SK-N-SH (cell line): ENCODE measurements at regions not wholly inside any gene's neighbourhood (a gene's known extent, or its start where the extent isn't known, plus 50 kb on each side); places are given as distances from the start of the nearest gene placed in this dataset.

Source experiments
- CTCF ChIA-PET: fragments of 300-600, 350-600 bp; formaldehyde crosslinking; extraction: SDS; loops from one replicate; lab custom pipeline; 2021; lab: Yijun Ruan, JAX
- POLR2A ChIA-PET: fragments of 350-600 bp; sonication (Branson Sonifier 250); formaldehyde crosslinking; extraction: SDS; loops from one replicate; lab custom pipeline; 2020; ENCODE audit warnings: antibody characterized with exemption, inconsistent platforms; lab: Yijun Ruan, JAX
- DNase-seq: peaks from one replicate; pipeline ENCODE4 v3.0.0; 2012
- H2AFZ ChIP-seq: fragments of 200-600 bp; sonication (generic); 2 replicates; pipeline ENCODE4 v1.8.1; 2016; ENCODE audit warnings: antibody characterized with exemption, mild to moderate bottlenecking, low read depth
- H3F3A ChIP-seq: fragments of 200-600 bp; sonication (generic); replicated peaks from 2 replicates; pipeline ENCODE3; 2016; ENCODE audit warnings: antibody characterized with exemption, mild to moderate bottlenecking; ENCODE audit not compliant: insufficient read depth
- H3K27ac ChIP-seq, 2 experiments: fragments of 200-500 bp in 1 of 2; fragments of 200-600 bp in 1 of 2; sonication (Bioruptor generic) in 1 of 2; sonication (generic), shearing (Covaris generic) in 1 of 2; 2 replicates each; pipeline versions ENCODE4 v1.5.1 to v1.6.1; 2014 to 2016; ENCODE audit warnings: low read depth in 2 of 2, inconsistent platforms in 1 of 2, low read length in 1 of 2, mild to moderate bottlenecking in 1 of 2, mixed read lengths in 1 of 2
- H3K27me3 ChIP-seq: fragments of 200-600 bp; sonication (generic), shearing (Covaris generic); 2 replicates; pipeline ENCODE4 v1.6.1; 2016; ENCODE audit warnings: mixed run types; ENCODE audit not compliant: insufficient read depth
- H3K36me3 ChIP-seq, 2 experiments: fragments of 200-500 bp in 1 of 2; fragments of 200-600 bp in 1 of 2; sonication (Bioruptor generic) in 1 of 2; sonication (generic) in 1 of 2; replicated peaks in 1 of 2; 2 replicates each; pipeline versions ENCODE3 to v1.5.1; 2014 to 2016; ENCODE audit warnings: low read length in 1 of 2, mild to moderate bottlenecking in 1 of 2; ENCODE audit not compliant: insufficient read depth in 2 of 2, control insufficient read depth in 1 of 2
- H3K4me1 ChIP-seq, 2 experiments: fragments of 200-500 bp in 1 of 2; fragments of 200-600 bp in 1 of 2; sonication (Bioruptor generic) in 1 of 2; sonication (generic), shearing (Covaris generic) in 1 of 2; 2 replicates each; pipeline versions ENCODE4 v1.5.1 to v1.6.1; 2014 to 2016; ENCODE audit warnings: low read depth in 1 of 2, low read length in 1 of 2, mixed run types in 1 of 2; ENCODE audit not compliant: insufficient read depth in 2 of 2, control insufficient read depth in 1 of 2
- H3K4me2 ChIP-seq: fragments of 200-600 bp; sonication (generic), shearing (Covaris generic); 2 replicates; pipeline ENCODE4 v1.6.1; 2017; ENCODE audit warnings: mixed run types
- H3K4me3 ChIP-seq, 2 experiments: fragments of 200-500 bp in 1 of 2; fragments of 200-600 bp in 1 of 2; sonication (Bioruptor generic) in 1 of 2; sonication (generic), shearing (Covaris generic) in 1 of 2; 2 replicates each; pipeline versions ENCODE4 v1.5.1 to v1.8.1; 2014 to 2016; ENCODE audit warnings: low read depth in 2 of 2, inconsistent platforms in 1 of 2, low read length in 1 of 2, mild to moderate bottlenecking in 1 of 2, mixed read lengths in 1 of 2, moderate library complexity in 1 of 2
- H3K79me2 ChIP-seq: fragments of 200-600 bp; sonication (generic); 2 replicates; pipeline ENCODE4 v1.8.1; 2017; ENCODE audit warnings: mild to moderate bottlenecking; ENCODE audit not compliant: insufficient read depth
- H3K9ac ChIP-seq: fragments of 200-600 bp; sonication (generic); 2 replicates; pipeline ENCODE4 v1.6.1; 2017; ENCODE audit warnings: mixed run types
- H3K9me2 ChIP-seq: fragments of 200-600 bp; sonication (generic); 2 replicates; pipeline ENCODE4 v1.6.1; 2017; ENCODE audit warnings: mixed run types
- H3K9me3 ChIP-seq: fragments of 200-600 bp; sonication (generic); 2 replicates; pipeline ENCODE4 v1.6.1; 2017; ENCODE audit warnings: mixed run types, mild to moderate bottlenecking, moderate library complexity
- H4K20me1 ChIP-seq: fragments of 200-600 bp; sonication (generic); 2 replicates; pipeline ENCODE4 v1.6.1; 2017; ENCODE audit warnings: mild to moderate bottlenecking, mixed run types; ENCODE audit not compliant: insufficient read depth
- CHD2 ChIP-seq: fragments of 150-350 bp; IDR thresholded peaks from 2 replicates; pipeline ENCODE4 v1.6.1; 2018; ENCODE audit warnings: low read length; ENCODE audit not compliant: partially characterized antibody
- FOSL2 ChIP-seq: IDR thresholded peaks from 2 replicates; pipeline ENCODE4 v1.4.0; 2012; ENCODE audit warnings: low read depth, mild to moderate bottlenecking, moderate library complexity, borderline replicate concordance
- FOXJ3 ChIP-seq: sonication (generic); formaldehyde crosslinking; IDR thresholded peaks from 2 replicates; pipeline ENCODE4 v1.5.1; 2020; ENCODE audit warnings: mild to moderate bottlenecking, missing genetic modification reagents
- JUND ChIP-seq: IDR thresholded peaks from 2 replicates; pipeline ENCODE4 v1.4.0; 2012
- MEF2A ChIP-seq: IDR thresholded peaks from 2 replicates; pipeline ENCODE4 v1.4.0; 2012; ENCODE audit warnings: low read depth, borderline replicate concordance
- MXI1 ChIP-seq: IDR thresholded peaks from 2 replicates; pipeline ENCODE4 v1.6.1; 2012; ENCODE audit warnings: mild to moderate bottlenecking, low read depth, low read length, improper control_type of control experiment
- NFIC ChIP-seq: IDR thresholded peaks from 2 replicates; pipeline ENCODE4 v1.4.0; 2012; ENCODE audit warnings: borderline replicate concordance
- POLR2AphosphoS5 ChIP-seq: IDR thresholded peaks from 2 replicates; pipeline ENCODE4 v1.6.1; 2012; ENCODE audit warnings: low read depth, low read length
- RCOR1 ChIP-seq: fragments of 150-350 bp; IDR thresholded peaks from 2 replicates; pipeline ENCODE4 v1.6.1; 2017; ENCODE audit warnings: antibody characterized with exemption, low read length
- REST ChIP-seq: IDR thresholded peaks from 2 replicates; pipeline ENCODE4 v1.6.1; 2012; ENCODE audit warnings: mild to moderate bottlenecking, low read depth, low read length, moderate library complexity
- RFX5 ChIP-seq: IDR thresholded peaks from 2 replicates; pipeline ENCODE4 v1.6.1; 2012; ENCODE audit warnings: mild to moderate bottlenecking, improper control_type of control experiment, low read length
- SMC3 ChIP-seq: IDR thresholded peaks from 2 replicates; pipeline ENCODE4 v1.6.1; 2012; ENCODE audit warnings: low read depth, low read length, improper control_type of control experiment
- USF1 ChIP-seq: IDR thresholded peaks from 2 replicates; pipeline ENCODE4 v1.4.0; 2012; ENCODE audit warnings: low read depth, borderline replicate concordance
- YY1 ChIP-seq: IDR thresholded peaks from 2 replicates; pipeline ENCODE4 v1.4.0; 2012; ENCODE audit warnings: low read depth, mild to moderate bottlenecking
- ZBTB33 ChIP-seq: IDR thresholded peaks from 2 replicates; pipeline ENCODE4 v1.4.0; 2012; ENCODE audit warnings: low read depth, borderline replicate concordance
- WGBS: methylation state at CpG from one replicate; pipeline ENCODE4 v1.1.6; 2017; ENCODE audit warnings: low lambda C conversion rate; 5-methylcytosine and 5-hydroxymethylcytosine counted together

- no peaks in the 10 kb centered on the region for H3K27me3 ChIP-seq
- WGBS, result 47% methylated on average over 6 of the region's 6 CpGs
- TF ChIP-seq CHD2 (no peak), FOXJ3 (CRISPR knock-in tag) (no peak), POLR2AphosphoS5 (no peak), USF1 (no peak), REST (no peak), RFX5 (no peak), SMC3 (no peak), ZBTB33 (no peak), FOSL2 (no peak), RCOR1 (no peak), MEF2A (no peak), YY1 (no peak), MXI1 (no peak), NFIC (no peak), JUND (no peak)
- no peaks in the 10 kb centered on the region for H4K20me1 ChIP-seq
- H3K36me3 ChIP-seq, result no peaks in the 10 kb centered on the region
- no peaks in the 10 kb centered on the region for H3K4me1 ChIP-seq
- no peaks in the 10 kb centered on the region for H3F3A ChIP-seq
- no peaks in the 10 kb centered on the region for H3K9me2 ChIP-seq
- no peaks in the 10 kb centered on the region for H3K9me3 ChIP-seq
- H2AFZ ChIP-seq, result no peak overlapping the region
- no peak overlapping the region for H3K4me3 ChIP-seq
- no peak overlapping the region for H3K9ac ChIP-seq
- POLR2A ChIA-PET, result no interaction called here
- no peak overlapping the region for H3K27ac ChIP-seq
- H3K79me2 ChIP-seq, result no peaks in the 10 kb centered on the region
- CTCF ChIA-PET, result no interaction called here
- no peak overlapping the region for H3K4me2 ChIP-seq
- no peak for DNase-seq
These were observed 384.0 kb upstream of the FZD8 start for GRCh38 chr10:36026081-36026480.
